ENCODE measurements at regions not wholly inside any gene's neighbourhood (a gene's known extent, or its start where the extent isn't known, plus 50 kb on each side); places are given as distances from the start of the nearest gene placed in this dataset.

GRCh38 chr12:125329239-125330102 lies 264.2 kb downstream of the AACS start:
- intact Hi-C loops (cut with DNase I) = no loop called here
- DNase-seq = no peak
- Histone ChIP-seq H3K27me3 (ENCODE audit: control insufficient read depth, insufficient read depth, low read length) (peaks cover 2% of the 10 kb centered on the region), H3K27ac (ENCODE audit: low read depth in 2 of 2, low read length in 2 of 2) (no peak overlapping the region), H3K4me1 (ENCODE audit: control insufficient read depth in 2 of 3, insufficient read depth in 2 of 3, low read depth in 1 of 3, low read length in 3 of 3) (no peaks in the 10 kb centered on the region), H3K9me3 (ENCODE audit: control insufficient read depth in 2 of 3, insufficient read depth in 1 of 3, low read length in 3 of 3) (peaks cover 0 to 3% (median 0%) of the 10 kb centered on the region in 3 donors), H3K4me3 (ENCODE audit: low read length in 3 of 3) (no peak overlapping the region), H3K9ac (ENCODE audit: low read length in 3 of 3) (no peak overlapping the region), H3K36me3 (ENCODE audit: control insufficient read depth in 2 of 3, insufficient read depth in 3 of 3, low read length in 3 of 3) (no peaks in the 10 kb centered on the region)
- no peak for FAIRE-seq
- no peak for TF ChIP-seq CTCF (IDR thresholded peaks at IDR 0.05; ENCODE audit: borderline replicate concordance, extremely low read depth, insufficient read depth)

GRCh38 chr12:125330645-125331341 lies 265.6 kb downstream of the AACS start:
- Histone ChIP-seq H3K4me1 (ENCODE audit: control insufficient read depth in 2 of 3, insufficient read depth in 2 of 3, low read depth in 1 of 3, low read length in 3 of 3) (no peaks in the 10 kb centered on the region), H3K27me3 (ENCODE audit: control insufficient read depth, insufficient read depth, low read length) (peaks cover 2% of the 10 kb centered on the region), H3K9me3 (ENCODE audit: control insufficient read depth in 2 of 3, insufficient read depth in 1 of 3, low read length in 3 of 3) (peaks cover 0 to 3% (median 0%) of the 10 kb centered on the region in 3 donors), H3K36me3 (ENCODE audit: control insufficient read depth in 2 of 3, insufficient read depth in 3 of 3, low read length in 3 of 3) (no peaks in the 10 kb centered on the region), H3K27ac (ENCODE audit: low read depth in 2 of 2, low read length in 2 of 2) (no peak overlapping the region), H3K4me3 (ENCODE audit: low read length in 3 of 3) (peak overlapping the region; percentile 23 to 58 (median 51)), H3K9ac (ENCODE audit: low read length in 3 of 3) (peak overlapping the region in 1 of 3 donors; percentile 6)
- intact Hi-C loops (cut with DNase I) = no loop called here
- peak; percentile 72 for TF ChIP-seq CTCF (IDR thresholded peaks at IDR 0.05; ENCODE audit: borderline replicate concordance, extremely low read depth, insufficient read depth)
- peak; percentile 76 to 84 (median 80) for DNase-seq
- FAIRE-seq = no peak

- Histone ChIP-seq H3K27me3 (ENCODE audit: control insufficient read depth, insufficient read depth, low read length) (peaks cover 2% of the 10 kb centered on the region), H3K4me3 (ENCODE audit: low read length in 3 of 3) (peak overlapping the region; percentile 23 to 58 (median 51)), H3K9me3 (ENCODE audit: control insufficient read depth in 2 of 3, insufficient read depth in 1 of 3, low read length in 3 of 3) (peaks cover 0 to 3% (median 0%) of the 10 kb centered on the region in 3 donors), H3K27ac (ENCODE audit: low read depth in 2 of 2, low read length in 2 of 2) (no peak overlapping the region), H3K9ac (ENCODE audit: low read length in 3 of 3) (peak overlapping the region in 1 of 3 donors; percentile 6), H3K36me3 (ENCODE audit: control insufficient read depth in 2 of 3, insufficient read depth in 3 of 3, low read length in 3 of 3) (no peaks in the 10 kb centered on the region), H3K4me1 (ENCODE audit: control insufficient read depth in 2 of 3, insufficient read depth in 2 of 3, low read depth in 1 of 3, low read length in 3 of 3) (no peaks in the 10 kb centered on the region)
- DNase-seq (no peak), FAIRE-seq (no peak)
- intact Hi-C loops (cut with DNase I) = no loop called here
- TF ChIP-seq CTCF (IDR thresholded peaks at IDR 0.05; ENCODE audit: borderline replicate concordance, extremely low read depth, insufficient read depth) = no peak
These were observed 266.3 kb downstream of the AACS start for GRCh38 chr12:125331342-125332052.
